Epithelial cell of proximal tubule (primary cell): ENCODE measurements at regions not wholly inside any gene's neighbourhood (a gene's known extent, or its start where the extent isn't known, plus 50 kb on each side); places are given as distances from the start of the nearest gene placed in this dataset.
"Not testable (repeated sequence)": the region's sequence is repeated elsewhere in the genome, so short reads cannot be mapped to it uniquely, and the experiment has no call there.

Source experiments
- DNase-seq: peaks from one replicate; pipeline ENCODE4 v3.0.0-alpha.2; 2011; ENCODE audit warnings: low read depth
- H3K4me3 ChIP-seq: 2 replicates; pipeline ENCODE4 v1.5.1; 2011; ENCODE audit warnings: low read depth, mild to moderate bottlenecking, low read length
- CTCF ChIP-seq: conservative IDR thresholded peaks from 2 replicates; pipeline ENCODE4 v1.5.1; 2012; ENCODE audit warnings: low read depth, mild to moderate bottlenecking, low read length

GRCh38 chr7:106450716-106451115, 165.9 kb upstream of the NAMPT start:
- no peak for DNase-seq
- H3K4me3 ChIP-seq: no peak overlapping the region
- no peak for TF ChIP-seq CTCF

- no peak for TF ChIP-seq CTCF
- no peak for DNase-seq
- no peak overlapping the region for H3K4me3 ChIP-seq
Measured at GRCh38 chr7:106448992-106449859, 164.4 kb upstream of the NAMPT start.

GRCh38 chr7:106448346-106448991, 163.7 kb upstream of the NAMPT start:
- no peak for TF ChIP-seq CTCF
- DNase-seq: no peak
- no peak overlapping the region for H3K4me3 ChIP-seq

GRCh38 chr7:106447318-106447847, 162.6 kb upstream of the NAMPT start:
- no peak overlapping the region for H3K4me3 ChIP-seq
- no peak for DNase-seq
- TF ChIP-seq CTCF: no peak

- not testable (repeated sequence) for H3K4me3 ChIP-seq, DNase-seq
Measured at GRCh38 chr7:106445366-106445765, 160.6 kb upstream of the NAMPT start.

- no peak for DNase-seq
- no peak overlapping the region for H3K4me3 ChIP-seq
- no peak for TF ChIP-seq CTCF
Measured at GRCh38 chr7:106444068-106444655, 159.4 kb upstream of the NAMPT start.

- no peak for DNase-seq
- TF ChIP-seq CTCF: no peak
- H3K4me3 ChIP-seq: no peak overlapping the region
Measured at GRCh38 chr7:106443156-106443555, 158.4 kb upstream of the NAMPT start.
